HG03159 (cell line): ENCODE measurements at regions not wholly inside any gene's neighbourhood (a gene's known extent, or its start where the extent isn't known, plus 50 kb on each side); places are given as distances from the start of the nearest gene placed in this dataset.
"Not testable (repeated sequence)": the region's sequence is repeated elsewhere in the genome, so short reads cannot be mapped to it uniquely, and the experiment has no call there.

Source experiments
- ATAC-seq: cut with Tn5 transposase; IDR thresholded peaks from one replicate; pipeline ENCODE4 v1.9.1; 2021; ENCODE audit warnings: mild to moderate bottlenecking, moderate library complexity; ENCODE audit not compliant: unreplicated experiment

- ATAC-seq, result no peak
These were observed 139.7 kb upstream of the PCGF5 start for GRCh38 chr10:91080776-91081175.

- ATAC-seq, result no peak
These were observed 138.0 kb upstream of the PCGF5 start for GRCh38 chr10:91082447-91082846.

GRCh38 chr10:91088300-91089140 is 131.9 kb upstream of the PCGF5 start:
- no peak for ATAC-seq

- no peak for ATAC-seq
These were observed 129.5 kb upstream of the PCGF5 start for GRCh38 chr10:91090761-91091529.

GRCh38 chr10:91091780-91092179 is 128.7 kb upstream of the PCGF5 start:
- ATAC-seq, result no peak

- no peak for ATAC-seq
These were observed 124.2 kb upstream of the PCGF5 start for GRCh38 chr10:91096274-91096673.

- no peak for ATAC-seq
These were observed 123.2 kb upstream of the PCGF5 start for GRCh38 chr10:91097313-91097712.

GRCh38 chr10:91098021-91098420 is 122.4 kb upstream of the PCGF5 start:
- ATAC-seq, result not testable (repeated sequence)

GRCh38 chr10:91103384-91104192 is 116.9 kb upstream of the PCGF5 start:
- peak; percentile 68 for ATAC-seq

- ATAC-seq, result peak; percentile 50
These were observed 116.0 kb upstream of the PCGF5 start for GRCh38 chr10:91104193-91105041.

- ATAC-seq, result no peak
These were observed 115.2 kb upstream of the PCGF5 start for GRCh38 chr10:91105269-91105668.

- no peak for ATAC-seq
These were observed 111.6 kb upstream of the PCGF5 start for GRCh38 chr10:91108820-91109219.

- ATAC-seq, result no peak
These were observed 109.4 kb upstream of the PCGF5 start for GRCh38 chr10:91111060-91111459.

GRCh38 chr10:91115618-91116390 is 104.7 kb upstream of the PCGF5 start:
- ATAC-seq, result no peak

- ATAC-seq, result no peak
These were observed 103.0 kb upstream of the PCGF5 start for GRCh38 chr10:91117505-91117904.

GRCh38 chr10:91120348-91120747 is 100.1 kb upstream of the PCGF5 start:
- no peak for ATAC-seq

- no peak for ATAC-seq
These were observed 97.2 kb upstream of the PCGF5 start for GRCh38 chr10:91123261-91123660.

GRCh38 chr10:91124016-91124415 is 96.4 kb upstream of the PCGF5 start:
- ATAC-seq, result no peak

GRCh38 chr10:91126471-91126870 is 94.0 kb upstream of the PCGF5 start:
- no peak for ATAC-seq
